ENCODE measurements at regions not wholly inside any gene's neighbourhood (a gene's known extent, or its start where the extent isn't known, plus 50 kb on each side); places are given as distances from the start of the nearest gene placed in this dataset.

DNA sequence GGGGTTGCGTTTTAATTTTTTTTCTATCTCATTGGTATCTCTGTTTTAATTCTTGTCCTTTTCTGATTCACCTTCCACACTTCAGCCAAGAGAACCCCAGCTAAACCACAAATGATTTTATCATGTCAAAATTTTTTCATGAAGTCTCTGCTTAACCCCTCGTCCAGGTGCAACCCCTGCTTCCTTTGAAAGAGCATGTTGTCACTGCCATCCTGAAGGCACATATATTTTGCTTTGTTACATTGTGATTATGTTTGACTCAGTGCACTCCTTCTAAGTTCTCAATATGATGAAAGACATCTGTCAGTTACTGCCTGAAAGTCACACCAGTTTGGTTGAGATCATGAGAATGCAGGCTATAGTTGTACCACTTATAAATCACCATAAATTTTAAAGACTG, 99.9 kb upstream of the FMR1 start:
- no peak for TF ChIP-seq SP1 (IDR thresholded peaks at IDR 0.05)
- TF ChIP-seq FOXK2 (IDR thresholded peaks at IDR 0.05), result no peak
